Nephron (organoid): ENCODE measurements at regions not wholly inside any gene's neighbourhood (a gene's known extent, or its start where the extent isn't known, plus 50 kb on each side); places are given as distances from the start of the nearest gene placed in this dataset.

ENCODE experiments used
- H3K27ac Mint-ChIP-seq, 3 experiments: 2 replicates each; pipeline ENCODE4 v1.8.0; 2020; ENCODE audit warnings: mixed read lengths in 3 of 3, mild to moderate bottlenecking in 2 of 3, moderate library complexity in 1 of 3
- H3K27me3 Mint-ChIP-seq: 2 replicates; pipeline ENCODE4 v1.8.0; 2021; ENCODE audit warnings: low read depth, mild to moderate bottlenecking, moderate library complexity, mixed read lengths
- H3K36me3 Mint-ChIP-seq: 2 replicates; pipeline ENCODE4 v1.8.0; 2020; ENCODE audit warnings: low read depth, mixed read lengths
- H3K4me1 Mint-ChIP-seq: 2 replicates; pipeline ENCODE4 v1.8.0; 2020; ENCODE audit warnings: mixed read lengths
- H3K4me3 Mint-ChIP-seq, 3 experiments: 2 replicates each; pipeline ENCODE4 v1.8.0; 2020; ENCODE audit warnings: mild to moderate bottlenecking in 3 of 3, mixed read lengths in 3 of 3, moderate library complexity in 2 of 3
- H3K9me3 Mint-ChIP-seq: 2 replicates; pipeline ENCODE4 v1.8.0; 2020; ENCODE audit warnings: mixed read lengths
- TF ChIP-seq, protein P1 (sequence below), 3 experiments: fragments of 200-600 bp; sonication (generic); IDR thresholded peaks; one replicate each; pipeline ENCODE4 v1.5.0; 2021; ENCODE audit warnings: antibody characterized with exemption in 3 of 3; ENCODE audit not compliant: unreplicated experiment in 3 of 3

DNA sequence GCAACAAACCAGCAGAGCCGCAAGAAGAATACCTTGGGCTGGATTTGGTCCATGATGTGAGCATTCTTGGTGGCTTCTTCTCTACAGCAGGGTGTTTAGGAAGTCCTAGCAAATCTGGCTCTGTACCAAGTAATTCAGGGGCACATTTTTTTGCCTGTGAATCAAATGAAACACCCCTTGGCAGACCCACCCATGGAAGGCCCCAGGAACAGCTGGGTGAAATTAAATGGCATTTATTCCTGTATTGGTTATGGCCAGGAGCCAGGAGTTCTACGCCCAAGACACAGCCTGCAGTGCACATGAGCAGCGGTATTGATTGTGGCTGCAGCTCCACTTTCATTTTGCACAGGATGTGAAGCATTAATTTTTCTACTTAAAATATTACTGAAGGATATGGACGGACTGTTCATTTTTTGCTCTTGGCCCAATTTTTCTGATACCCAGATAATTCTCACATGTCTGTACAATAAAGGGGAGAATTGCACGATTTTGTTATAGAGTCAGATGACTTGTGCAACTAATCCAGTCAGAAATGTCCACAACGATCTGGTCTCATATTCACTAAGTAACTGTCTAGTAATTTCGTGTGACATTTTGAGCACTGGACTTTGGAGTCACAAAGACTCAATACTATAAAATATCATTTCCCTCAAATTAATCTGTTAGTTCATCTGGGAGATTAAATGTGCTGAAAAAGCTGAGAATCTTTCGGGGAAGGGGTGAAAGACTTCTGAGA lies 120.7 kb upstream of the APC start:
- H3K4me3 Mint-ChIP-seq, result no peak overlapping the region
- H3K27ac Mint-ChIP-seq, result no peak overlapping the region
- H3K36me3 Mint-ChIP-seq, result no peaks in the 10 kb centered on the region
- H3K27me3 Mint-ChIP-seq, result peaks cover 6% of the 10 kb centered on the region
- no peaks in the 10 kb centered on the region for H3K9me3 Mint-ChIP-seq
- TF ChIP-seq, protein P1, sequence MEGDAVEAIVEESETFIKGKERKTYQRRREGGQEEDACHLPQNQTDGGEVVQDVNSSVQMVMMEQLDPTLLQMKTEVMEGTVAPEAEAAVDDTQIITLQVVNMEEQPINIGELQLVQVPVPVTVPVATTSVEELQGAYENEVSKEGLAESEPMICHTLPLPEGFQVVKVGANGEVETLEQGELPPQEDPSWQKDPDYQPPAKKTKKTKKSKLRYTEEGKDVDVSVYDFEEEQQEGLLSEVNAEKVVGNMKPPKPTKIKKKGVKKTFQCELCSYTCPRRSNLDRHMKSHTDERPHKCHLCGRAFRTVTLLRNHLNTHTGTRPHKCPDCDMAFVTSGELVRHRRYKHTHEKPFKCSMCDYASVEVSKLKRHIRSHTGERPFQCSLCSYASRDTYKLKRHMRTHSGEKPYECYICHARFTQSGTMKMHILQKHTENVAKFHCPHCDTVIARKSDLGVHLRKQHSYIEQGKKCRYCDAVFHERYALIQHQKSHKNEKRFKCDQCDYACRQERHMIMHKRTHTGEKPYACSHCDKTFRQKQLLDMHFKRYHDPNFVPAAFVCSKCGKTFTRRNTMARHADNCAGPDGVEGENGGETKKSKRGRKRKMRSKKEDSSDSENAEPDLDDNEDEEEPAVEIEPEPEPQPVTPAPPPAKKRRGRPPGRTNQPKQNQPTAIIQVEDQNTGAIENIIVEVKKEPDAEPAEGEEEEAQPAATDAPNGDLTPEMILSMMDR (IDR thresholded peaks at IDR 0.05; ENCODE audit: unreplicated experiment in 3 of 3), result no peak
- peaks cover 8% of the 10 kb centered on the region for H3K4me1 Mint-ChIP-seq

DNA sequence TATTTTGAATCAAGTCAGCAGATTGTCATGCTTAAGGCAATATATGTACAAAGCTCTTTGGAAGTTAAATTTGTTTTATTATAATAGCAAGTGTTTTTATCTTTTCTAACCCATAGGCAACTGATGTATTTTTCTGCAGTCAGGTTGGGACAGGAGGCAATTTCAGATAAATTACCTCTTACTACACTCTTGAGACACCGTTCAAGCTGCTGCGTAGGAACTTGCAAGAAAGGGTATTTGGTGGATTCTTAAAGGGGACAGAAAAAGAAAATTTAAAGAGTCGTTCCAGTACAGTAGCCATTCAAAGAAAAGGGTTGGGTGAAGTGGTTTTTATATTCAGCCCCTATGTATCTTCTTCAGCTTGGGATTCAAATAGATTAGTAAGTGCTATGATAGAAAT lies 112.4 kb upstream of the APC start:
- H3K27me3 Mint-ChIP-seq, result peaks cover 6% of the 10 kb centered on the region
- peaks cover 32% of the 10 kb centered on the region for H3K4me1 Mint-ChIP-seq
- H3K27ac Mint-ChIP-seq, result peak overlapping the region in 1 of 3 experiments; percentile 75
- H3K9me3 Mint-ChIP-seq, result no peaks in the 10 kb centered on the region
- no peak overlapping the region for H3K4me3 Mint-ChIP-seq
- no peaks in the 10 kb centered on the region for H3K36me3 Mint-ChIP-seq
- TF ChIP-seq, protein P1 (IDR thresholded peaks at IDR 0.05; ENCODE audit: unreplicated experiment in 3 of 3), result no peak

DNA sequence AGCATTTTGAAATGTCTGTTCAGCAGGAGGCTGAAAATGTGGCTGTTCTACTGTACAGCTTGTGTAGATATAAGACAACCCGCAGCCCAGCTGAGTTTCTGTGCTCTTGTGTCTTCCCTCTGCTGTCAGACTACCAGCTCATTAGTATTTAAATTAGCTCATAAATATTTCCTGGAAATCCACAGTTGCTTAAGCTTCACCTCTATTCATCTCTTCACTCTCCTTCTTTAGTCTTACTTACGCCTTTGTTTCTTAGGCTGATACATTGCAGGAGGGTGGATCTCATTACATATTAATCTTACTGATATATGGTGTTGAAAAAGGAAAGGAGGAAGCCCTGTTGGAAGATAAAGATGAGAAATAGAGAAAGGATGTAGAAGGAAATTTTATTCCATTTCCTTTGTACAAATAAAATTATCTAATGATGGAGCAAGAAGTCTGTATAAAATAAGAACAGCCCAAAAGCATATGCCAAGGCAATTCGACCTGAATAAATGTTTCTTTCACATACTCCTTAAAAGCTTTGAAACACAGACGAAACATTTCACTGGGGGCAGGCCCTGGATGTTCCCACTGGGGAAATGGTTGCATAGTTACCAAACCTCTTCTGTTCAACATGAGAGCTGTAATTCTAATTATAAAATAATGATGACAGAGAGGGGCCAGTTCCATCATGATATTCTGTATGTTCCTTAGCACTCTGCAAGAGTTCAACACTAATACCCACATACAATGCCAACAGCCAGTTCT lies 111.8 kb upstream of the APC start:
- no peaks in the 10 kb centered on the region for H3K36me3 Mint-ChIP-seq
- peaks cover 3% of the 10 kb centered on the region for H3K27me3 Mint-ChIP-seq
- H3K4me3 Mint-ChIP-seq, result no peak overlapping the region
- TF ChIP-seq, protein P1 (IDR thresholded peaks at IDR 0.05; ENCODE audit: unreplicated experiment in 3 of 3), result no peak
- H3K9me3 Mint-ChIP-seq, result no peaks in the 10 kb centered on the region
- H3K4me1 Mint-ChIP-seq, result peaks cover 38% of the 10 kb centered on the region
- H3K27ac Mint-ChIP-seq, result peak overlapping the region in 2 of 3 experiments; percentile 36 to 75

DNA sequence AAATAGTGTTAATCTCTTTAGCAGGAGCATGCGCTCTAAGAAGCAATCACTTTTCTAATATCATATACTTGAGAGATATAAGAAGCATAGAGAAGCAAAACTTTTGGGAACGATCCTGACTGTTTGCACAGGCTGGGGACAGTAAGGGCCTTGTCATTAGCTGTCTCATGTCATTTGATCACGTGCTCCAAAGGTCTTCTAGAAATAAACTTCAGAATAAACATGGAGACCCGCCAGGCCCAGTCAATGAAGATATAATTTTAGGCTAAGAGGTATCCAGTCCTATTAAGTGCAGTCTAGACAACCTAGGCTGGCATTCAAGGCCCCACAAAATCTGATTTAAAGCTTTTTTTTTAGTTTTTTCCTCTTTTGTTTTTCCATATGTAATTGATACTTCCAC lies 111.0 kb upstream of the APC start:
- H3K4me3 Mint-ChIP-seq, result no peak overlapping the region
- H3K4me1 Mint-ChIP-seq, result peaks cover 41% of the 10 kb centered on the region
- no peaks in the 10 kb centered on the region for H3K9me3 Mint-ChIP-seq
- no peaks in the 10 kb centered on the region for H3K36me3 Mint-ChIP-seq
- TF ChIP-seq, protein P1 (IDR thresholded peaks at IDR 0.05; ENCODE audit: unreplicated experiment in 3 of 3), result no peak
- H3K27me3 Mint-ChIP-seq, result no peaks in the 10 kb centered on the region
- H3K27ac Mint-ChIP-seq, result no peak overlapping the region

DNA sequence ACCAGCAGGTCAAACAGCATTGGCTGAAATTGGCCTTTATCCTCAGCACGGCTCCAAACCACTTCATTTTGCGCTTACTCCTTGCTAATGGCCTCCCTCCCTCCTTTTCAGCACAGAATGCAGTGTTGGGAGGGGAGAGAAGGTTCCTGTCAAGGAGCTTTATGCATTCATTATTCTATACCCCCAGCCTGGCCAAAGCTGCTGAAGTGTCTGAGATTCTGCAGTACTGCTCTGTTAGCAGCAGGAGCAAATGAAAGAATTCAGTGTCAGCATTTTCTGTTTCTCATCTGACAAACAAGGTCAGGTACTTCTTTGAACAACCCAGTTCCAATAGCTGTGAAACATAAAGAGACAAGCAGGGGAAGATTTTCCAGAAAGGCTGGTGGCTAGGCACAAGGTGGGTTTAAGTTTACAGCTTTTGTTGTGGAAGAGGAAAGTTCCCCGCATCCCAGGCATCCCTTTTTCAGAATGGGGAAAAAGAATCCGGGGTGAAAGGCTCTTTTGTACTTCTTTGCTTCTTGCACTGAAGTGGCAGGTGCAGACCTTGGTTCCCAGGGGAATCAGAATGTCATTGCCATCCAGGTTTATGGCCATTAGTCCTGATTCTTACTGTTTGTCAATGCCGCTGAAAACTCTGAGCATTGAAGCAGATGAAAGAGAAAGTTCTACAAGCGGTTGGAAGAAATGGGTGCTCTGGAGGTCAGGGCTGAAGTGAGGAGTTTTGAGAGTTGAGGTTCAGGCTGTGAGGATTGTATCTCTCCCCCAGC lies 109.3 kb upstream of the APC start:
- no peaks in the 10 kb centered on the region for H3K9me3 Mint-ChIP-seq
- TF ChIP-seq, protein P1 (IDR thresholded peaks at IDR 0.05; ENCODE audit: unreplicated experiment in 3 of 3), result peak in 2 of 3 experiments; percentile 7 to 24
- H3K4me3 Mint-ChIP-seq, result no peak overlapping the region
- H3K27me3 Mint-ChIP-seq, result no peaks in the 10 kb centered on the region
- H3K36me3 Mint-ChIP-seq, result no peaks in the 10 kb centered on the region
- peaks cover 42% of the 10 kb centered on the region for H3K4me1 Mint-ChIP-seq
- H3K27ac Mint-ChIP-seq, result peak overlapping the region; percentile 68 to 92 (median 88)
